Spinal cord (tissue), 9 donors: ENCODE measurements at regions not wholly inside any gene's neighbourhood (a gene's known extent, or its start where the extent isn't known, plus 50 kb on each side); places are given as distances from the start of the nearest gene placed in this dataset.
"Not testable (repeated sequence)": the region's sequence is repeated elsewhere in the genome, so short reads cannot be mapped to it uniquely, and the experiment has no call there.

Source experiments
- DNase-seq, 6 donors: peaks; one replicate each; pipeline versions ENCODE4 v3.0.0 to v3.0.0-alpha.2; 2013 to 2015; ENCODE audit warnings: low spot score in 6 of 6, low read depth in 4 of 6
- H3K27ac ChIP-seq: one replicate; pipeline ENCODE4 v1.5.1; 2013; ENCODE audit warnings: low read depth, low read length, control low read depth
- H3K27me3 ChIP-seq: one replicate; pipeline ENCODE4 v1.6.1; 2013; ENCODE audit warnings: low read length; ENCODE audit not compliant: control insufficient read depth, insufficient read depth
- H3K36me3 ChIP-seq: one replicate; pipeline ENCODE4 v1.6.1; 2013; ENCODE audit warnings: low read length; ENCODE audit not compliant: control insufficient read depth, insufficient read depth
- H3K4me1 ChIP-seq: one replicate; pipeline ENCODE4 v1.6.1; 2013; ENCODE audit warnings: low read length; ENCODE audit not compliant: control insufficient read depth, insufficient read depth
- H3K4me3 ChIP-seq: one replicate; pipeline ENCODE4 v1.5.1; 2013; ENCODE audit warnings: low read depth, low read length, control low read depth
- H3K9me3 ChIP-seq: one replicate; pipeline ENCODE4 v1.6.1; 2013; ENCODE audit warnings: low read length; ENCODE audit not compliant: control insufficient read depth, insufficient read depth
- WGBS: methylation state at CpG from one replicate; pipeline ENCODE4 v1.1.5; 2013; ENCODE audit warnings: missing lambda C conversion rate; ENCODE audit not compliant: insufficient coverage; 5-methylcytosine and 5-hydroxymethylcytosine counted together
- donor health status: healthy.

DNA sequence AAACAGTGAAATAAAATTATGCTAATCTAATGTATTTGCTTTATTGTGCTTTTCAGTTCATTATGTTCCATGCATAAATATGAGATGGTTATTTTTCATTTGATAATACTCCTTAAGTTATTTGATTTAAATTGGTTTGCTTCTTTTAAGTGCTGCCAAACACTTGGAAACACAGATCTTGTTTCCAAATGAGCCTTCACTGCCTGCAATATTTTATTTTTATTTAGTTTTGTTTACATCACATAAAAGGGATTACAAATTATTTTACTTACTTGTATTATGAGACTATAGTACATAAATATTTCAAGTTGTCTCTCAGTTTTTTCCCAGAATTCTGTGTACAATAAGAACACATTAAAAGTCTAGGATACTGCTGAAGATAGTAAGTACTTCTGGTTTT, 1662.4 kb upstream of the B3GALT2 start:
- no peaks in the 10 kb centered on the region for H3K27me3 ChIP-seq
- no peaks in the 10 kb centered on the region for H3K9me3 ChIP-seq
- no peak overlapping the region for H3K4me3 ChIP-seq
- no peak overlapping the region for H3K27ac ChIP-seq
- no peaks in the 10 kb centered on the region for H3K4me1 ChIP-seq
- H3K36me3 ChIP-seq: no peaks in the 10 kb centered on the region
- no peak for DNase-seq

DNA sequence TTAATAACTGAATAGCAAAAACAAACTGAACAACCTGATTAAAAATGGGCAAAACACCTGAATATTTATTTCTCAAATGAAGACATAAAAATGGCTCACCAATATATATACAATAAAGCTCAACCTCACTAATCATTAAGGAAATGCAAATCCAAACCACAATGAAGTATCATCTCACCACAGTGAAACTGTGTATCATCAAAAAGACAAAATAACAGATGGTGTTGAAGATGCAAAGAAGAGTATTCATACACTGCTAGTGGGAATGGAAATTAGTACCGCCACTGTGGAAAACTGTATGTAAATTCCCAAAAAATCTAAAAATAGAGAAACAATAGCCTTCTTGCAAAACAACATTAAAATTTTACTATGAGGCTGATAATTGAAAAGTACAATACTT, 1660.1 kb upstream of the B3GALT2 start:
- WGBS: no CpG with 5 or more reads among the region's 1 CpG
- no peak for DNase-seq
- H3K4me1 ChIP-seq: no peaks in the 10 kb centered on the region
- H3K36me3 ChIP-seq: no peaks in the 10 kb centered on the region
- H3K4me3 ChIP-seq: no peak overlapping the region
- no peak overlapping the region for H3K27ac ChIP-seq
- no peaks in the 10 kb centered on the region for H3K9me3 ChIP-seq
- H3K27me3 ChIP-seq: no peaks in the 10 kb centered on the region

DNA sequence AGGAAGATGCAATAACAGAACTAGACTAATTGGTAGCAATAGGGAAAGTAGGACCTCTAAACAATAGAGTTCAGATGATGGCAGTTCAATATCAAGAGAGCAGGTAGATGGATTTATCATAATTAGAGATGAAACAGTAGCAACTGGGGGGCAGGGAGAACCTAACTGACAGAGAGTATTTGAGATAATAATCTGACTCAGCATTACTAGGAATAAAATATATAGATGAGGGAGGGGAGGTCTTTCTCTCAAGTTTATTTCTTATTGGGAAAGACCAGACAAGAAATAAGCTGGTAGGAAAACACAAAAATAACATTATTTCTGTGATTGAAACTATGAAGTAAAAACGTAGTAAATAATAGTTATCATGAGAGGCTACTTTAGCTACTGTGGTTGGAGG, 1656.7 kb upstream of the B3GALT2 start:
- H3K27ac ChIP-seq: no peak overlapping the region
- DNase-seq: no peak
- H3K4me3 ChIP-seq: no peak overlapping the region
- no peaks in the 10 kb centered on the region for H3K27me3 ChIP-seq
- WGBS: 78% methylated on average over 1 of the region's 1 CpG
- H3K4me1 ChIP-seq: no peaks in the 10 kb centered on the region
- H3K36me3 ChIP-seq: no peaks in the 10 kb centered on the region
- no peaks in the 10 kb centered on the region for H3K9me3 ChIP-seq

DNA sequence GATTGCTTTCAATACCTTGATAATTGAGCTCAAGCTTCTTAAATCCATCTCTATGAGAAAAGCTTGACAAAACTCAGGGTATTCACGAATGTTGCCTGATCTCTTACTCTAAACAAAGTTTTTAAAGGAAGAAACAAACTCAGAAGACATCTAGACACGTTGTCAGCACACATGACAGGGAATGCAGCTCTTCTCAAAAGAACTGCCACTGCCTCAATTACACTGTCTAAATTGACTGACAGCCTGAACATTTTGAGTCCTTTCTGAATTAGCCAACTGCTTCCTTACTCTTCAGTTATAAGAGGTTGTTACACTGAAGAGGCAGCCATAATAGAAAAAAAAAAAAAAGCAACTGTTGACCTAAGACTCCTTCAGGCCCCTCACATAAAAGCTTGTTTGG, 1646.7 kb upstream of the B3GALT2 start:
- Histone ChIP-seq H3K36me3 (no peaks in the 10 kb centered on the region), H3K9me3 (no peaks in the 10 kb centered on the region), H3K27ac (no peak overlapping the region), H3K4me1 (no peaks in the 10 kb centered on the region), H3K4me3 (no peak overlapping the region), H3K27me3 (no peaks in the 10 kb centered on the region)
- WGBS: 66% methylated on average over 2 of the region's 2 CpGs
- no peak for DNase-seq

DNA sequence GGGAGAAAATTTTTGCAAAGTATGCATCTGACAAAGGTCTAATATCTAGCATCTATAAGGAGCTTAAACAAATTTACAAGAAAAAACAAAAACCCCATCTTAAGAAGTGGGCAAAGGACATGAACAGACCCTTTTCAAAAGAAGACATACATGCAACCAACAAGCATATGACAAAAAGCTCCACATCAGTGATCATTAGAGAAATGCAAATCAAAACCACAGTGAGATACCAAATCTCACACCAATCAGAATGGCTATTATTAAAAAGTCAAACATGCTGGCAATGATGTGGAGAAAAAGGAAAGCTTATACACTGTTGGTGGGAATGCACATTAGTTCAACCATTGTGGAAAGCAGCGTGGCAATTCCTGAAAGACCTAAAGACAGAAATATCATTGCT, 1645.2 kb upstream of the B3GALT2 start:
- H3K27ac ChIP-seq, H3K4me3 ChIP-seq, H3K27me3 ChIP-seq, DNase-seq, H3K4me1 ChIP-seq, H3K9me3 ChIP-seq, H3K36me3 ChIP-seq: not testable (repeated sequence)
- WGBS: no CpG with 5 or more reads among the region's 1 CpG

DNA sequence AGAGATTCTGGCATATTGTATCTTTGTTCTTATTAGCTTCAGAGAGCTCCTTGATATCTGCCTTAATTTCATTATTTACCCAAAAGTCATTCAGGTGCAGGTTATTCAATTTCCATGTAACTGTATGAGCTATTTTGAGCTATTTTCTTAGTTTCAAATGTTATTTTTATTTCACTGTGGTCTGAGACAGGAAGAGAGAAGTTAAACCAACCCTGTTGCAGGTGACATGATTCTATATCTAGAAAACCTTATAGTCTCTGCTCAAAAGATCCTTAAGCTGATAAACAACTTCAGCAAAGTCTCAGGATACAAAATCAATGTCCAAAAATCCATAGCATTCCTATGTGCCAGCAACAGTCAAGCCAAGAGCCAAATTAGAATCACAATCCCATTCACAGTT, 1644.0 kb upstream of the B3GALT2 start:
- H3K4me3 ChIP-seq: no peak overlapping the region
- H3K27ac ChIP-seq: no peak overlapping the region

DNA sequence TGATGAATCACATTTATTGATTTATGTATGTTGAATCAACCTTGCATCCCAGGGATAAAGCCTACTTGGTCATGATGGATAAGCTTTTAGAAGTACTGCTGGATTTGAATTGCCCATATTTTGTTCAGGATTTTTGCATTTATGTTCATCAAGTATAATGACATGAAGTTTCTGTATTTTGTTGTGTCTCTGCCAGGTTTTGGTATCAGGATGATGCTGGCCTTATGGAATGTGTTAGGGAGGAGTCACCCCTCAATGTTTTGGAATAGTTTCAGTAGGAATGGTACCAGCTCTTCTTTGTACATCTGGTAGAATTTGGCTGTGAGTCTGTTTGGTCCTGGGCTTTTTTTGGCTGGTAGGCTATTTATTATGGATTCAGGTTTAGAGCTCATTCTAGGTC, 1643.1 kb upstream of the B3GALT2 start:
- Histone ChIP-seq H3K4me3 (no peak overlapping the region), H3K9me3 (no peaks in the 10 kb centered on the region), H3K27ac (no peak overlapping the region), H3K4me1 (no peaks in the 10 kb centered on the region), H3K36me3 (no peaks in the 10 kb centered on the region), H3K27me3 (no peaks in the 10 kb centered on the region)
- no peak for DNase-seq

More for the DNA sequence above, 1644.0 kb upstream of the B3GALT2 start:
- DNase-seq: no peak
- Histone ChIP-seq H3K27me3 (no peaks in the 10 kb centered on the region), H3K9me3 (no peaks in the 10 kb centered on the region), H3K36me3 (no peaks in the 10 kb centered on the region), H3K4me1 (no peaks in the 10 kb centered on the region)

DNA sequence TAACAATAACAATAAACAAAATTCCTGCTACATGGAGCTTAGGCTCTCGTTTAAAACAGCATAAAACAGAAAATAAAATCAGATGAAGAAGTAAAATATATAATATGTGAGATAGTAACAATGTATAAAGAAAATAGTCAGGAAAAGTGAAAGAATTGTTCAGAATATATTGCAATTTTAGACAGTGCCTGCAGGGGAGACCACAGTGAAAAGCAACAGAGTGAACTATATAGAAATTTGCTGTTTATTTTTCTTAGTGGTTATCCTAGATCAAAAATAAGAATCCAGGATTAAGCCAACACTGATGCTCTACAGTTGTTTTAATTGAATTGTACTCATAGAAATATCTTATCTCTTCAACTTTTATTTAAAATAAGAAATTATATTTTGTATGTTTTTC, 1639.0 kb upstream of the B3GALT2 start:
- Histone ChIP-seq H3K27me3 (no peaks in the 10 kb centered on the region), H3K9me3 (no peaks in the 10 kb centered on the region), H3K4me3 (no peak overlapping the region), H3K36me3 (no peaks in the 10 kb centered on the region), H3K27ac (no peak overlapping the region), H3K4me1 (no peaks in the 10 kb centered on the region)
- no CpG with 5 or more reads among the region's 1 CpG for WGBS
- no peak for DNase-seq

DNA sequence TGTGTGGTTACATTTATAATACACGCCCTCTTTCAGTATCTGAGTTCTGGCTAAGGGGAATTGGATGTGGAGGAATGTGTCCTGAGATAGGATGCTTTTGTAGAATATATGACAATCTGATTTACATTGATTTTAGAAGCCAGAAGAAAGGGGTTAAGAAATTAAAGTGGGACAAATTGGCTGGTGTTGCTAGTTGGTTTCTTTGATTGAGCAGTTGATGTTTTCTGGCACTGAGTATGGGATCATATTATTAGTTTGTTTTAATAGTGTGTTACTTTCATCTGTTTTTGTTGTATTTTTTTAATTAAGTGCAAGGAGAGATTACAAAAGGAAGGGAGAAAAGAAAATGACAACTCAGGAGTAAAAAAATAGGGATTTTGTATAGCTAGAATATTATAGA, 1634.7 kb upstream of the B3GALT2 start:
- Histone ChIP-seq H3K36me3 (no peaks in the 10 kb centered on the region), H3K27me3 (no peaks in the 10 kb centered on the region), H3K4me3 (no peak overlapping the region), H3K27ac (no peak overlapping the region), H3K4me1 (no peaks in the 10 kb centered on the region), H3K9me3 (no peaks in the 10 kb centered on the region)
- WGBS: no CpG with 5 or more reads among the region's 1 CpG
- no peak for DNase-seq

DNA sequence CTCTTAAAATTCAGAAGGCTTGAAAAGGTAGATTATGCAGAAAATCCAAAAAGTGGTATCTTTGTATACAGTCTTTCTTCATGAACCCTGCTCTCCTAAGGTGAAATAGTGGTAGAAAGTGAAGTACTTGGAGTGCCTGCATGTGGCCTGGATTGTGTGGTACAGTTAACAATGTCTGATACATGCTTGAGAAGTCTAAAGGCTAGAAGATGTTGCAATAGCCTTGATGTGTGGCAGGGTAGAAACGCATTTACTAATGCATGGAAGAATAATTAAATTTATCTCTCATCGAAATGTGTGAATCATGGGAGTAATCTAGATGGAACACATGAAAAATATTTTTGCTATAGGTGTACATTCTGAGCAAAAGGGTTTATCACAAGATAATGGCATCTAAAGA, 1632.3 kb upstream of the B3GALT2 start:
- Histone ChIP-seq H3K27me3 (no peaks in the 10 kb centered on the region), H3K27ac (no peak overlapping the region), H3K4me1 (no peaks in the 10 kb centered on the region), H3K4me3 (no peak overlapping the region), H3K36me3 (no peaks in the 10 kb centered on the region), H3K9me3 (no peaks in the 10 kb centered on the region)
- WGBS: 100% methylated on average over 1 of the region's 2 CpGs
- DNase-seq: no peak

DNA sequence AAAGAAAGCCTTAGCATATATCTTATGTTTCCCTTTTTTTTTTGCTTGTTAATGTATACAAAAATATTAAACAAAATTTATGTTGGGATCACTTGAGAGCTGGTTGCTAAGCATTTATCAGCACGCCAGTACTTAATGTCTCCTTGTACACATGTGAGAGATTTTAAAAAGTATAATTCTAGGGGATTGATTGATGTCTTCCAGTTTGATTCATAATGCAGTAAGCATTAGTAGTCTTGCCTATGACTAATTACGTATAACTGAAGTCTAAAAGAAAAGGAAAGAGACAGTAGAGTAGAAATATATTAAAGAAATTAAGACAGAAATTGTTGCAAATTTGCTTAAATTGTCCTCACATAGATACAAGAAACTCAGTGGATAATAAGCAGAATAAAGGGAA, 1630.4 kb upstream of the B3GALT2 start:
- H3K27ac ChIP-seq: no peak overlapping the region
- H3K36me3 ChIP-seq: no peaks in the 10 kb centered on the region
- no peaks in the 10 kb centered on the region for H3K9me3 ChIP-seq
- H3K27me3 ChIP-seq: no peaks in the 10 kb centered on the region
- no CpG with 5 or more reads among the region's 2 CpGs for WGBS
- H3K4me3 ChIP-seq: no peak overlapping the region
- DNase-seq: no peak
- no peaks in the 10 kb centered on the region for H3K4me1 ChIP-seq
